Left colon (tissue), 2 donors: ENCODE measurements at regions not wholly inside any gene's neighbourhood (a gene's known extent, or its start where the extent isn't known, plus 50 kb on each side); places are given as distances from the start of the nearest gene placed in this dataset.

Experiments
- ATAC-seq: fragments of 200-7000 bp; cut with Tn5 transposase; one replicate; pipeline ENCODE4 v1.9.1; 2020; ENCODE audit warnings: mild to moderate bottlenecking, moderate library complexity
- DNase-seq, 2 donors: peaks; one replicate each; pipeline ENCODE4 v3.0.0-alpha.2; 2020
- intact Hi-C, 2 donors: fragments of 100-400 bp; cut with DNase I in 1 of 2; cut with micrococcal nuclease in 1 of 2; formaldehyde crosslinking; loops; one replicate each; pipeline versions ENCODE4 v1.11.2 to v1.14.0; 2022; cut with DNase I, micrococcal nuclease
- donor health status: DM: no; HTN: no; CAD: no.
- donor health status: DM: yes; HTN: yes; CAD: no.

- intact Hi-C loops: no loop called here
- DNase-seq (no peak), ATAC-seq (no peak)
Measured at GRCh38 chr1:69163779-69164178, 403.9 kb upstream of the LRRC7 start.

GRCh38 chr1:69167876-69168275 is 399.8 kb upstream of the LRRC7 start:
- DNase-seq: no peak
- ATAC-seq: no peak
- intact Hi-C loops: no loop called here

GRCh38 chr1:69171248-69171647 is 396.5 kb upstream of the LRRC7 start:
- ATAC-seq: no peak

GRCh38 chr1:69172003-69173000 is 395.4 kb upstream of the LRRC7 start:
- intact Hi-C loops: no loop called here
- DNase-seq (no peak), ATAC-seq (no peak)

More at GRCh38 chr1:69171248-69171647, 396.5 kb upstream of the LRRC7 start:
- no peak for DNase-seq
- intact Hi-C loops: no loop called here

GRCh38 chr1:69175053-69175452 is 392.7 kb upstream of the LRRC7 start:
- ATAC-seq: no peak
- intact Hi-C loops: no loop called here
- no peak for DNase-seq

GRCh38 chr1:69180358-69180757 is 387.4 kb upstream of the LRRC7 start:
- intact Hi-C loops: no loop called here
- DNase-seq (no peak), ATAC-seq (no peak)

- intact Hi-C loops: no loop called here
- ATAC-seq (no peak), DNase-seq (no peak)
Measured at GRCh38 chr1:69185378-69185777, 382.3 kb upstream of the LRRC7 start.

- DNase-seq (no peak), ATAC-seq (no peak)
- intact Hi-C loops: loop anchor here in 1 of 2 donors (5.0 kb wide), 1 partner anchor 271 kb away; no protein-coding TSS in a partner anchor
Measured at GRCh38 chr1:69191335-69191734, 376.4 kb upstream of the LRRC7 start.

GRCh38 chr1:69195136-69195535 is 372.6 kb upstream of the LRRC7 start:
- intact Hi-C loops: no loop called here
- DNase-seq (no peak), ATAC-seq (no peak)

- ATAC-seq: no peak
- intact Hi-C loops: no loop called here
- DNase-seq: no peak
Measured at GRCh38 chr1:69196071-69196470, 371.7 kb upstream of the LRRC7 start.

- DNase-seq (no peak), ATAC-seq (no peak)
- intact Hi-C loops: no loop called here
Measured at GRCh38 chr1:69197816-69198215, 369.9 kb upstream of the LRRC7 start.

GRCh38 chr1:69201716-69202115 is 366.0 kb upstream of the LRRC7 start:
- DNase-seq (no peak), ATAC-seq (no peak)
- intact Hi-C loops: no loop called here

GRCh38 chr1:69203166-69203565 is 364.6 kb upstream of the LRRC7 start:
- no peak for DNase-seq
- intact Hi-C loops: no loop called here
- ATAC-seq: no peak

GRCh38 chr1:69213644-69214043 is 354.1 kb upstream of the LRRC7 start:
- intact Hi-C loops: no loop called here
- no peak for DNase-seq
- ATAC-seq: no peak

- no peak for ATAC-seq
- DNase-seq: no peak
Measured at GRCh38 chr1:69215883-69216282, 351.8 kb upstream of the LRRC7 start.

GRCh38 chr1:69220672-69221071 is 347.1 kb upstream of the LRRC7 start:
- intact Hi-C loops: no loop called here
- ATAC-seq: no peak
- no peak for DNase-seq

More at GRCh38 chr1:69215883-69216282, 351.8 kb upstream of the LRRC7 start:
- intact Hi-C loops: no loop called here

GRCh38 chr1:69221524-69221923 is 346.2 kb upstream of the LRRC7 start:
- intact Hi-C loops: no loop called here
- DNase-seq (no peak), ATAC-seq (no peak)

GRCh38 chr1:69223156-69223555 is 344.6 kb upstream of the LRRC7 start:
- intact Hi-C loops: no loop called here
- no peak for ATAC-seq
- no peak for DNase-seq

GRCh38 chr1:69228501-69228900 is 339.2 kb upstream of the LRRC7 start:
- DNase-seq (no peak), ATAC-seq (no peak)
- intact Hi-C loops: no loop called here

- DNase-seq (no peak), ATAC-seq (no peak)
- intact Hi-C loops: no loop called here
Measured at GRCh38 chr1:69230208-69230607, 337.5 kb upstream of the LRRC7 start.

GRCh38 chr1:69233463-69233862 is 334.3 kb upstream of the LRRC7 start:
- DNase-seq: no peak
- intact Hi-C loops: no loop called here
- ATAC-seq: no peak
